NOMO-1 (cell line): ENCODE measurements at regions not wholly inside any gene's neighbourhood (a gene's known extent, or its start where the extent isn't known, plus 50 kb on each side); places are given as distances from the start of the nearest gene placed in this dataset.
"Not testable (repeated sequence)": the region's sequence is repeated elsewhere in the genome, so short reads cannot be mapped to it uniquely, and the experiment has no call there.

ENCODE experiments used
- DNase-seq, 2 experiments: peaks; one replicate each; lab custom pipeline; 2025; ENCODE audit not compliant: unreplicated experiment in 2 of 2; lab: John Stamatoyannopoulos, UW

GRCh38 chrX:498901-499300 is 112.2 kb upstream of the PPP2R3B start:
- not testable (repeated sequence) for DNase-seq

DNA sequence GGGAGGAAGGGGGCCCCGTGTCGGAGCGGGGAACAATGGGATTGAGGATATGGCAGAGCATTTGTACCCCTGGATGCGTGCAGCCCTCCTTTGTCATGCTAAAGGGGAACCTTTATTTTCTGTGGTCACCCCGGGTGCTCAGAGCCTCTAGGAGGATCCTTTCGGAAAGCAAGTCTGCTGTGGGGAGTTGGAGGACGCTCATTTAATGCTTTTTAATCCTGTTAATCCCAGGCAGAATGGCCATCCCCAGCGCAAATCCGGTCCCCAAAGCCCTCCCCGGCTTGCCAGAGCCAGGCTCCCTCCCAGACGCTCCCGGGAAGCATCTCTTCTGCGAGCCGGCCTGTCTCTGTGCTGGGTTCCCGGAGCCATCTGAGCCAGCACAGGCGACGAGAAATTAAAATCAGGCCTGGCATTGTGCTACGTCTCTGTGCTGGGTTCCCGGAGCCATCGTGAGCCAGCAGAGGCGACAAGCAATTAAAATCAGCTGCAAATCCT is 113.2 kb upstream of the PPP2R3B start:
- DNase-seq: no peak

DNA sequence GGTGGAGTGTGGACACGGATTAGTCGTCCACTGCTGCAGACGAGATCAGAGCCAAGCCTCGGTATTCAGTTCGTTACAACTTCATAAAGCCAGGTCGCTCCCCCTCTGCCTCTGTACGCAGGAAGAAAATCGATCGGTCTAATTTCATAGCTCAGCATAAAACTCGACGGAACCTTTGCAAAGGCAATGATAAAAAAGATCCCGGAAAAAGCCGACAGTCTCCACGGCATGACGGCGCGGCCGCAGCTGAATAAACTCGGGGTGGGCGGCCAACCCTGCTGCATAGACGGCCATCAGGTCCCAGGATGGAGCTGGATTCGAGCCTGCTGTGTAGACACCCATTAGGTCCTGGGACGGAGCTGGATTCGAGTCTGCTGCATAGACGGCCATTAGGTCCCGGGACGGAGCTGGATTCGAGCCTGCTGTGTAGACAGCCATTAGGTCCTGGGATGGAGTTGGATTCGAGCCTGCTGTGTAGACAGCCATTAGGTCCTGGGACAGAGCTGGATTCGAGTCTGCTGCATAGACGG is 113.8 kb upstream of the PPP2R3B start:
- DNase-seq: no peak

- DNase-seq: no peak
These were observed 119.6 kb upstream of the PPP2R3B start for GRCh38 chrX:506341-506740.

- DNase-seq: no peak
These were observed 121.5 kb upstream of the PPP2R3B start for GRCh38 chrX:508163-508562.

GRCh38 chrX:508821-509220 is 121.8 kb upstream of the SHOX start:
- not testable (repeated sequence) for DNase-seq

DNA sequence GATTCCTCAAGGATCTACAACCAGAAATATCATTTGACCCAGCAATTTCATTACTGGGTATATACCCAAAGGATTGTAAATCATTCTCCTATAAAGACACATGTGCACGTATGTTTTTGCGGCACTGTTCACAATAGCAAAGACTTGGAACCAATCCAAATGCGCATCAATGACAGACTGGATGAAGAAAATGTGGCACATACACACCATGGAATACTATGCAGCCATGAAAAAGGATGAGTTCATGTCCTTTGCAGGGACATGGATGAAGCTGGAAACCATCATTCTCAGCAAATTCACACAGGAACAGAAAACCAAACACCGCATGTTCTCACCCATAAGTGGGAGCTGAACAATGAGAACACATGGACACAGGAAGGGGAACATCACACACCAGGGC is 119.5 kb upstream of the SHOX start:
- not testable (repeated sequence) for DNase-seq

DNA sequence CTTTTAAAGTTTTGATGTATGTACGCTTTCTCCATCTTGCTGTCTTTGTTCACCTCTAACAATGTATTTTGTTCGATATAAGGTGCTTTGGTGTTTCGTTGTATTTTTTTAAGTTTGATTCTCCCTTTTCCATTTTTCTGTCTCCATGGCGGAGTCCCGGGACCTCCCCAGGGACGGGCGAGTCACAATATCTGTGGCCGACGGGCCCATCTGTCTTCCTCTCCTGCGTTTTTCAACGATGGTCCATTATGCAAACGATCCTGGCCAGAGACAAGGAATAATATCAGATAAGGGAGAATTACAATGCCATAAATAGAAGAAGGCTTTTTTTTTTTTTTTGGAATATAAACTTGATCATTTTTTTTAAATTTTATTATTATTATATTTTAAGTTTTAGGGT is 112.3 kb upstream of the SHOX start:
- DNase-seq: no peak

GRCh38 chrX:519741-520140 is 110.8 kb upstream of the SHOX start:
- DNase-seq: no peak

DNA sequence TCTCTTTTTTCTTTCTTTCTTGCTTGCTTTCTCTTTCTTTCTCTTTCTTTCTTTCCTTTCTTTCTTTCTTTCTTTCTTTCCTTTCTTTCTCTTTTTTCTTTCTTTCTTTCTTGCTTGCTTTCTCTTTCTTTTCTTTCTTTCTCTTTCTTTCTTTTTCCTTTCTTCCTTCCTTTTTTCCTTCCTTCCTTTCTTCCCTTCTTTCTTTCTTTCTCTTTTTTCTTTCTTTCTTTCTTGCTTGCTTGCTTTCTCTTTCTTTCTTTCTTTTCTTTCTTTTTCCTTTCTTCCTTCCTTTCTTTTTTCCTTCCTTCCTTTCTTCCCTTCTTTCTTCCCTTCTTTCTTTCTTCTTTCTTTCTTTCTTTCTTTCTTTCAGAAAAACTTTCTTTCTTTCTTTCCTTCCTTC is 108.1 kb upstream of the SHOX start:
- no peak for DNase-seq

DNA sequence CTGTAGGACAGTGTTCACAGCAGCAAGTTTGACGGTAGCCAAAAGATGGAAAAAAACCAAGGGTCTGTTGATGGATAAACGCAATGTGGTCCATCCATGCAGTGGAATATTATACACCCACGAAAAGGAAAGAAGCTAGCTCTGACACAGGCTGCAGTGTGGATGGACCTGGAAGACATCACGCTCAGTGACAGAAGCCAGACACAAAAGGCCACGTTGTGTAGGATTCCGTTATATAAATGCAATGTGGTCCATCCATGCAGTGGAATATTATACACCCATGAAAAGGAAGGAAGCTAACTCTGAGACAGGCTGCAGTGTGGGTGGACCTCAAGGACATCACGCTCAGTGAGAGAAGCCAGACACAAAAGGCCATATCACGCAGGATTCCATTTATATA is 105.5 kb upstream of the SHOX start:
- no peak for DNase-seq

DNA sequence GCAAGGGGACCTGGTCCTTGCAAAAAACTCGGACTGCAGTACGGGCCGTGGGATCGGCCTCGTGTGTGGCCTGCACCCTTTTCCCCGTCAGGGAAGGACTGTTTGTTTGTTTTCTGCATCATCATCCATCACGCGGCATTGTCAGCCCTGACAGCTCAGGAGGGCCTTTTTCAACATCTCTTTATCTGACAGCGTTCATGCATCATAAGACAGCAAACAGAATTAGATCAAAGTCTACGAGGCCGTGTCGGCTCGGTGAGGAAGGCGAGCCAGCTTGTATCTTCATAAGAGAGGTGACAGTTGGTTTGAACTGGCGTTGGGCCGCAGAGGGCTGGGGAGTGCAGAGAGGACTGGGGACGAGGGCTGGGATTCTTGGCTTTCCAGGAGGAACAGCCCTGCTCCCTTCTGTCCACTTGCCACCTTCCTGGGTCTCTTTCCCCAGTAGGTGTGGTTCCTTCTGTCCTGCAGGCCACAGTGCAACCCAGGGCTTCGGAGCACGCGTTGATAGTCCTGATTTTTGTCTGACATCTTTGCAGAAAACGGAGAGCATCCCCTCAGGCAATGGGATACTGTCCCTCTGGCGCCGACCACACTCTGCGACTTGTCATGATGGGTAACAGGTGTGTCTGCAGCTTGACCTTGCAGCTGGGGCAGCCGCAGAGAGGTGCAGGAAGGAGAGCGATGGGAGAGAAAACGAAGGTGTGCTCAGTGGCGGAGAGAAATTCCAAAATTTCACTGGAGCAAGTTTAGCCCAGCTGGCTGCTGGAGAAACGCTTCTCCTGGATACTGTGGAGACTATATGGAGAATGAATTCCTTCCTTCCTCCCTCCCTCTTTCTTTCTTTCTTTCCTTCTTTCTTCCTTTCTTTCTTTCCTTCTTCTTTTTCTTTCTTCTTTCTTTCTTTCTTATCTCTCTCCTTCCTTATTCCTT is 104.0 kb upstream of the SHOX start:
- no peak for DNase-seq

GRCh38 chrX:530726-531610 is 99.6 kb upstream of the SHOX start:
- DNase-seq: no peak

GRCh38 chrX:531611-531936 is 99.0 kb upstream of the SHOX start:
- DNase-seq: no peak

DNA sequence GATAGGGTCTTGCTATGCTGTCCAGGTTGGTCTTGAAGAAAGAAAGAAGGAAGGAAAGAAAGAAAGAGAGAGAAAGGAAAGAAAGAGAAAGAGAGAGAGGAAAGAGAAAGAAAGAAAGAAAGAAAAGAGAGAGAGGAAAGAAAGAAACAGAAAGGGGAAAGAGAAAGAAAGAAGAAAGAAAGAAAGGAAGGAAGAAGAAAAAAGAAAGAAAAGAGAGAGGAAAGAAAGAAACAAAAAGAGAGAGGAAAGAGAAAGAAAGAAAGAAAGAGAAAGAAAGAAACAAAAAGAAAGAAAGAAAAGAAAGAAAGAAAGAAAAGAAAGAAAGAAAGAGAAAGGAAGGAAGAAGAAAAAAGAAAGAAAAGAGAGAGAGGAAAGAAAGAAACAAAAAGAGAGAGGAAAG is 95.8 kb upstream of the SHOX start:
- no peak for DNase-seq

DNA sequence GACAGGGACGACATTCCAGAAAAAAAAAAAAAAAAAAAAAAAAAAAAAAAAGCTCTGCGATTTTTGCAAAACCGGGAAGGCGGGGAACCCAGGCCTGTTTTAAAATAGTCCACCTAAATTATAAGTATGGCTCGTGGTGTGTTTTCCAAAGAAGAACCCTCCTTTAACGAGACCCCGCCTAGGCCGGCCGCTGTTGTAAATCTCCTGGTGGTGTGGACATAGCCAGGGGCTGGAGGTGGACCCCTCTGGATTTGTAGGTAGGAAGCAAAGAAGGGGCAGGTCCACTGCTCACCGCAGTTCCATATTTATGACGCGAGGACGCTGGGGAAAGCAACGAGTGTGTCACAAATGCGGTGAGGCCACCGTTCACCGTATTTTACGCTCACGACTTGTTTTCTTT is 94.0 kb upstream of the SHOX start:
- DNase-seq: no peak

- no peak for DNase-seq
These were observed 93.4 kb upstream of the SHOX start for GRCh38 chrX:537151-537550.

GRCh38 chrX:538311-538710 is 92.3 kb upstream of the SHOX start:
- no peak for DNase-seq

GRCh38 chrX:541006-541405 is 89.6 kb upstream of the SHOX start:
- not testable (repeated sequence) for DNase-seq

DNA sequence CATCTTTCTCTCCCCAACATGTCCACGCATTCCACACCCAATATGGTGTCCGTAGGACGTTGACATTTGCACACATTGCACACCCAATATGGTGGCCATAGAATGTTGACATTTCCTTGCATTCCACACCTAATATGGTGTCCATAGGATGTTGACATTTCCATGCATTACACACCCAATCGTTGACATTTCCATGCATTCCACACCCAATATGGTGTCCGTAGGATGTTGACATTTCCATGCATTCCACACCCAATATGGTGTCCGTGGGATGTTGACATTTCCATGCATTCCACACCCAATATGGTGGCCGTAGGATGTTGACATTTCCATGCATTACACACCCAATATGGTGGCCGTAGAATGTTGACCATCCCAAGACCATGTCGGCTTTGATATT is 88.4 kb upstream of the SHOX start:
- DNase-seq: no peak

DNA sequence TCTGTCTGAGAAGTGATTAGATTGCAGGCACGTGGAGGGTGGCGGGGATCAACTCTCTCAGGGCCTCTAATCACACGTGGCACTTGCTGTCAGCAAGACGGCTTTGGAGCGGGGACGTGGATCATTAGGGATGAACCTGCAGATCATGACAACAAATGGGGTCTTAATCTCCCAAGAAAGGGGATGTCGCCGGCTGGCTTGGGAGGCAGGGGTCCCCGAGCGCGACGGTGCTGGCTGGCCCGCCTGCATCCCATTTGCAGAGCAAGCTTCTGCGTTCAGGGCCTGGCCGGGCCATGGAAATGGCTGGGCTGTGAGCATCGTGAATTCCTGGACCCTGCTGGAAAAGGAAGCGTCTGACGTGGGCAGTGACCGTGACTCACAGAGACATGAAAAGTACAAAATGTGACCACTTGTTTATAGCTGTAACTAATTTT is 85.1 kb upstream of the SHOX start:
- no peak for DNase-seq
